Kidney glomerular epithelial cell (primary cell): ENCODE measurements at regions not wholly inside any gene's neighbourhood (a gene's known extent, or its start where the extent isn't known, plus 50 kb on each side); places are given as distances from the start of the nearest gene placed in this dataset.

Source experiments
- DNase-seq: peaks from one replicate; lab custom pipeline; 2025; lab: John Stamatoyannopoulos, UW

- DNase-seq = no peak
Observed at GRCh38 chr17:79169861-79170260, 95.2 kb downstream of the ENGASE start.

GRCh38 chr17:79169366-79169765 is 94.7 kb downstream of the ENGASE start:
- no peak for DNase-seq

- no peak for DNase-seq
Observed at GRCh38 chr17:79168486-79169055, 93.9 kb downstream of the ENGASE start.

- no peak for DNase-seq
Observed at GRCh38 chr17:79167486-79167885, 92.9 kb downstream of the ENGASE start.

- DNase-seq = no peak
Observed at GRCh38 chr17:79165756-79166473, 91.3 kb downstream of the ENGASE start.

GRCh38 chr17:79164913-79165695 is 90.5 kb downstream of the ENGASE start:
- DNase-seq = no peak

GRCh38 chr17:79164408-79164807 is 89.8 kb downstream of the ENGASE start:
- no peak for DNase-seq

GRCh38 chr17:79163071-79163470 is 88.4 kb downstream of the ENGASE start:
- no peak for DNase-seq

GRCh38 chr17:79162012-79162963 is 87.7 kb downstream of the ENGASE start:
- no peak for DNase-seq

GRCh38 chr17:79160980-79161636 is 86.5 kb downstream of the ENGASE start:
- DNase-seq = no peak

- DNase-seq = no peak
Observed at GRCh38 chr17:79159926-79160325, 85.3 kb downstream of the ENGASE start.

- DNase-seq = no peak
Observed at GRCh38 chr17:79159471-79159870, 84.8 kb downstream of the ENGASE start.

GRCh38 chr17:79156463-79157095 is 82.0 kb downstream of the ENGASE start:
- DNase-seq = no peak

GRCh38 chr17:79155701-79156100 is 81.1 kb downstream of the ENGASE start:
- DNase-seq = no peak

GRCh38 chr17:79154951-79155585 is 80.4 kb downstream of the ENGASE start:
- DNase-seq = no peak

- no peak for DNase-seq
Observed at GRCh38 chr17:79154446-79154845, 79.8 kb downstream of the ENGASE start.

- DNase-seq = no peak
Observed at GRCh38 chr17:79153367-79154130, 78.9 kb downstream of the ENGASE start.

GRCh38 chr17:79152636-79153035 is 78.0 kb downstream of the ENGASE start:
- DNase-seq = no peak

GRCh38 chr17:79152110-79152509 is 77.5 kb downstream of the ENGASE start:
- no peak for DNase-seq

GRCh38 chr17:79150799-79151198 is 76.2 kb downstream of the ENGASE start:
- no peak for DNase-seq
